ENCODE measurements at regions not wholly inside any gene's neighbourhood (a gene's known extent, or its start where the extent isn't known, plus 50 kb on each side); places are given as distances from the start of the nearest gene placed in this dataset.

DNA sequence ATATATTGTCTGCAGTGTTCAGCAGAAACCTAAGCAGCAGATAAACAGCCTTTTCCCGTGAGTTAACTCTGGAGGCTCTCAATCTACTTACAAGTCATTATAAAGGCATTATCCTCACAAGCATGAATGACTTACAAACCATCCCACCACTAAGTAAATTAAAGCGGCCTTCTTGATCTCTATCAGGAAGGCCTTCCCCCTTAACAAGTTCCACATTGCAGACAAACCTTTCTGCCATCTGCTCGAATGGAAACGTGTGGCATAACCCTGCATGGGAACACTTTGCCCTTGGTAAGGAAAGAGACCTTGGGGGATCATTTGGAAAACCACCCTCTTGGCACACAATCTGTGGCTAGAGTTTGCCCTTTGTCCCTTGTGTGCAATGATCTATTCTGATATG is 199.5 kb downstream of the OSR1 start:
- TF ChIP-seq, protein P1, sequence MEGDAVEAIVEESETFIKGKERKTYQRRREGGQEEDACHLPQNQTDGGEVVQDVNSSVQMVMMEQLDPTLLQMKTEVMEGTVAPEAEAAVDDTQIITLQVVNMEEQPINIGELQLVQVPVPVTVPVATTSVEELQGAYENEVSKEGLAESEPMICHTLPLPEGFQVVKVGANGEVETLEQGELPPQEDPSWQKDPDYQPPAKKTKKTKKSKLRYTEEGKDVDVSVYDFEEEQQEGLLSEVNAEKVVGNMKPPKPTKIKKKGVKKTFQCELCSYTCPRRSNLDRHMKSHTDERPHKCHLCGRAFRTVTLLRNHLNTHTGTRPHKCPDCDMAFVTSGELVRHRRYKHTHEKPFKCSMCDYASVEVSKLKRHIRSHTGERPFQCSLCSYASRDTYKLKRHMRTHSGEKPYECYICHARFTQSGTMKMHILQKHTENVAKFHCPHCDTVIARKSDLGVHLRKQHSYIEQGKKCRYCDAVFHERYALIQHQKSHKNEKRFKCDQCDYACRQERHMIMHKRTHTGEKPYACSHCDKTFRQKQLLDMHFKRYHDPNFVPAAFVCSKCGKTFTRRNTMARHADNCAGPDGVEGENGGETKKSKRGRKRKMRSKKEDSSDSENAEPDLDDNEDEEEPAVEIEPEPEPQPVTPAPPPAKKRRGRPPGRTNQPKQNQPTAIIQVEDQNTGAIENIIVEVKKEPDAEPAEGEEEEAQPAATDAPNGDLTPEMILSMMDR (IDR thresholded peaks at IDR 0.05): no peak
- TF ChIP-seq POLR2A (IDR thresholded peaks at IDR 0.05): no peak

Measured in gastroesophageal sphincter (tissue), 3 donors.